ENCODE measurements at regions not wholly inside any gene's neighbourhood (a gene's known extent, or its start where the extent isn't known, plus 50 kb on each side); places are given as distances from the start of the nearest gene placed in this dataset.

GRCh38 chr18:78883501-78883900, 96.1 kb upstream of the SALL3 start:
- no peak for DNase-seq (ENCODE audit: low spot score)

- DNase-seq (ENCODE audit: low spot score) = no peak
These were observed 95.1 kb upstream of the SALL3 start for GRCh38 chr18:78884502-78884901.

- no peak for DNase-seq (ENCODE audit: low spot score)
These were observed 90.4 kb upstream of the SALL3 start for GRCh38 chr18:78889250-78889649.

- DNase-seq (ENCODE audit: low spot score) = no peak
These were observed 89.2 kb upstream of the SALL3 start for GRCh38 chr18:78890388-78890787.

- no peak for DNase-seq (ENCODE audit: low spot score)
These were observed 88.3 kb upstream of the SALL3 start for GRCh38 chr18:78891185-78891762.

GRCh38 chr18:78892177-78892576, 87.4 kb upstream of the SALL3 start:
- DNase-seq (ENCODE audit: low spot score) = no peak

- no peak for DNase-seq (ENCODE audit: low spot score)
These were observed 86.9 kb upstream of the SALL3 start for GRCh38 chr18:78892721-78893120.

GRCh38 chr18:78893281-78894032, 86.2 kb upstream of the SALL3 start:
- DNase-seq (ENCODE audit: low spot score) = no peak

- no peak for DNase-seq (ENCODE audit: low spot score)
These were observed 85.6 kb upstream of the SALL3 start for GRCh38 chr18:78894033-78894305.

- DNase-seq (ENCODE audit: low spot score) = no peak
These were observed 84.2 kb upstream of the SALL3 start for GRCh38 chr18:78895207-78896001.

GRCh38 chr18:78896111-78896905, 83.3 kb upstream of the SALL3 start:
- DNase-seq (ENCODE audit: low spot score) = no peak

GRCh38 chr18:78898066-78898465, 81.6 kb upstream of the SALL3 start:
- no peak for DNase-seq (ENCODE audit: low spot score)

- DNase-seq (ENCODE audit: low spot score) = no peak
These were observed 81.0 kb upstream of the SALL3 start for GRCh38 chr18:78898635-78899034.

- no peak for DNase-seq (ENCODE audit: low spot score)
These were observed 80.4 kb upstream of the SALL3 start for GRCh38 chr18:78899241-78899640.

- no peak for DNase-seq (ENCODE audit: low spot score)
These were observed 78.4 kb upstream of the SALL3 start for GRCh38 chr18:78900938-78901909.

- DNase-seq (ENCODE audit: low spot score) = no peak
These were observed 77.5 kb upstream of the SALL3 start for GRCh38 chr18:78901923-78902794.

- DNase-seq (ENCODE audit: low spot score) = no peak
These were observed 76.7 kb upstream of the SALL3 start for GRCh38 chr18:78902795-78903435.

- no peak for DNase-seq (ENCODE audit: low spot score)
These were observed 76.0 kb upstream of the SALL3 start for GRCh38 chr18:78903436-78904178.

GRCh38 chr18:78904179-78904531, 75.5 kb upstream of the SALL3 start:
- no peak for DNase-seq (ENCODE audit: low spot score)
